GM21723 (cell line): ENCODE measurements at regions not wholly inside any gene's neighbourhood (a gene's known extent, or its start where the extent isn't known, plus 50 kb on each side); places are given as distances from the start of the nearest gene placed in this dataset.

Experiments used
- ATAC-seq: cut with Tn5 transposase; IDR thresholded peaks from one replicate; pipeline ENCODE4 v1.9.1; 2021; ENCODE audit warnings: mild to moderate bottlenecking, moderate library complexity; ENCODE audit not compliant: unreplicated experiment

DNA sequence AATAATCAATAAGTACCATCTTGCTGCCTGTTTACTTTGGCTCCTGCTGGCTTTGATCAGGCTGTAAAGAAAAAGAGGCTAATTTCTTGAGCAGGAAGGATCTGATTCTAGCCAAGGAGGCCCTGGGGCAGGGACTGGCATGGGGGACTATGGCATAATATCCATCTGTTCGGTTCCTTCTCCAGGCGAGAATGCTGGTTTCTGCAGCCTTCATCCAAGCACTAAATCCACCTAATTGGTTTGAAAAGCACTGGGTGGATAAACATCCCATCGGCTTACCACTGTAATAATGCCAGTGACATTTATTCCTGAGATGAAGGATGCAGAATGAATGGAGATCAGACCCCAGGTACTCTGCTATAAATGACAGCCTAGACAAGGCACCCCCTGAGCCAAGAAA lies 180.0 kb upstream of the ASIC2 start:
- no peak for ATAC-seq

DNA sequence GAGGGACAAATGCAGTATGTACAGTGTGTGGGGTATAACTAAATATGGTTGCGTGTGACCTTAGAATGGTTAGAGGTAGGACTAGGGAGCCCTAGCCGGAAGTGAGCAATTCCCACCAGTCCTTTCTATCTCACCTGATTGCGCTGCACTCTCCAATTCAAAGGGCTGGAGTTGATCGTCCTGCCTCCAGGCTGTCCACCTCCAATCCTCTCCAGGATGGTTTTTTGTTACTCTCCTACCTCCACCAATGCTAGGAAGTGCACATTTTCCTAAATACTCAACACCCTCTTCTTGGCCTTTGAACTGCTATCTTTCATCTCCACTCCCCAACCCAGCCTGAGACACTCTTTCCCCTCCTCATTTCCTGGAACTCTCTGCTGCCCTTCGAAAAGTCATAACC lies 181.7 kb upstream of the ASIC2 start:
- ATAC-seq, result no peak

DNA sequence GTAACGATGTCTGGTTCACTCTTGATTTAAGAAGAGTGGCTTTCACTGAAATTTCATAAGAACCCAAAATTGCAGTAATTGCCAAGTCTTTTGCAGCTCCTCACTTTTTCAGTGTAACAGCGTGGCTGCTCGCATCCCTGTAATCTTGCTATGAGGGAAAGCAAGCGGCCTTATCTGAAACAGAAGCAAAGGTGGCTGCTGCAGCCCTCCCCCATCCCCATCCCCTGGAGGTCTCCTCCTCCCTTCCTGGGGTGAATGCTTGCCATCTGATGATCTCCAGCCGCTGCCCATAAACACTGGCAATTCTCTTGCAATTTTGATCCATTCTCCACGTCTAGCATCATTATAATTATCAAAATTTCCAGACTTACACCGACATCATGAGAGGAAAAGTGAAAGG lies 182.5 kb upstream of the ASIC2 start:
- no peak for ATAC-seq

DNA sequence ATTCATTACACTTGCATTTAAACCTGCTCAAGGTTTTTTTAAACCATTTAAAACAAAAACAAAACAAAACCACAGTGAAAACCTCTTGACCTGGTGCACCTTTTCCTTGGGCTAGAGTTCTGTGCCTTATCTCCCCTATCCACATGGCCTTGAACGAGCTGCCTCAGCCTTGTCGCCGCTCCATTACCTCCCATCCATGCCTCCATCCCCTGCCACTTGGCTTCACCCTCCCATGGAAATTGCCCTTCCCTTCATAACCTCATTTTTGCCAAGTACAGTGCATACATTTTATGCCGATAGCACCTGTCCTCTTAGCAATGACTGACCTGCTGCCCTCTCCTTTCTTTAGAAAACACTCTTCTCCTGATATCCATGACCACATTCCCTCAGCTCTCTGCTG lies 188.6 kb upstream of the ASIC2 start:
- ATAC-seq, result no peak

DNA sequence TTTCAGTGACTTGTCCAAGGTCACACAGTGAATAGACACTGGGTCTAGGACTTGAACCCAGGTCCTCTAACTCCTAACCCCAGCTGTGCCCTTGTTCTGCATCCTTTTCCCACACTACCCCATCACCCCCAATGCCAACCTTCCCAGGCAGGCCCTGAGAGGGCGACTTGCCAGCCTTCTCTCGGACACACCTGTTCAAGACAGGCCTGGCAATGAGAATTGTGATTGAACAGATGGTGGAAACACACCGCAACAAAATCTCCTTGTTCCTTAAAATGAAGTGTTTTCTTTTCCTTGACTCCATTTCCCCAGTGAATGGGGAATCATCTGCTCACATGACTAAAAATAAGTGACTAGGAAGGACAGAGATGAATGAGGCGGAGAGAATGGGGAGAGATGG lies 189.5 kb upstream of the ASIC2 start:
- no peak for ATAC-seq

DNA sequence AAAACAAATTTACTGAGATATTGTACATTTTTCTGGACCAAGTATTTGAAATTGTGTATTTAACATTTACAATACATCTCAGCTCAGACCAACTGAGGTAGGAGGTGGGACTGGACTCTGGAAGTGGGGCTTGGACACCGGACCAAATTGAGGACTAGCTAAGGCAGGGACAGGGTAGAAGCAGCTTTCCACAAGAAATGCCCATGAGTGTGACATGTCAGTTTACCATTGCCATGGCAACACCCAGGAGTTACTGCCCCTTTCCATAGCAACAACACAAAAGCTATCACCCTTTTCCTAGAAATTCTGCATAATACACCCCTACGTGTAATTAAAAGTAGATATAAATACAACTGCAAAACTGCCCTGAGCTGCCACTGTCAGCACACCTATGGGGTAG lies 191.5 kb upstream of the ASIC2 start:
- no peak for ATAC-seq

DNA sequence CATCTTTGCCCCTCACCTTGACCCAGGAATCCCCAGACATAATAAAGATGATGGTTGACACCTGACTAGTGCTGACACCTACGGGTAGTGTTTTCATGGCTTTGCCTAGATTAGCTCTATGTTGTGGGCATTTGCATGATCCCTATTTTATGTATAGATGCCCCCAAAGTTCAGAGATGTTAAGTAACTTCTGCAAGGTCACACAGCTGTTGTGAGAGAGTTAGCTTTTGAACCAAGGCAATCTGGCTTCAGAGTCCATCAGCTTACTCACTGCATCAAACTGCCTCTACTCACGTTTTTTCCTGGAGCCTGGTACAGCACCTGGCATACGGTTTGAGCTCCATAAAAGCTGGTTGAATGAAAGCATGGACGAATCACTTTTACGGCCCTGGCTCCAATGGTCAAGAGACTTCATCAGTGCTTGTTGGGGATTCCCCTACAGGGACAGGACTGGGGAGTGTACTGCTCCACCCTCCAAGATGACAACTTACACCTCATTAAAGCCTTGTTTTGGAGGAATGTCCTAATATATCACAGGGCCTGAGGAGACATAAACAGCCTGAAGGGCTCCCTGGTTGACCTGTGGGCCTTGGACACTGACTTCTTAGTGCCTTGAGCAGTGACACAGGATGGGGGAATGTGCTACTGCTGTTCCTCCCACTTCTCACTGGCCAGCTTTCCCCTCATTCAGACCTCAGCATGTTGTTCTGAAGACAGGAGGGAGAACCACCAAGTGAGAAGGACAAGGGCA lies 193.2 kb upstream of the ASIC2 start:
- ATAC-seq, result no peak

DNA sequence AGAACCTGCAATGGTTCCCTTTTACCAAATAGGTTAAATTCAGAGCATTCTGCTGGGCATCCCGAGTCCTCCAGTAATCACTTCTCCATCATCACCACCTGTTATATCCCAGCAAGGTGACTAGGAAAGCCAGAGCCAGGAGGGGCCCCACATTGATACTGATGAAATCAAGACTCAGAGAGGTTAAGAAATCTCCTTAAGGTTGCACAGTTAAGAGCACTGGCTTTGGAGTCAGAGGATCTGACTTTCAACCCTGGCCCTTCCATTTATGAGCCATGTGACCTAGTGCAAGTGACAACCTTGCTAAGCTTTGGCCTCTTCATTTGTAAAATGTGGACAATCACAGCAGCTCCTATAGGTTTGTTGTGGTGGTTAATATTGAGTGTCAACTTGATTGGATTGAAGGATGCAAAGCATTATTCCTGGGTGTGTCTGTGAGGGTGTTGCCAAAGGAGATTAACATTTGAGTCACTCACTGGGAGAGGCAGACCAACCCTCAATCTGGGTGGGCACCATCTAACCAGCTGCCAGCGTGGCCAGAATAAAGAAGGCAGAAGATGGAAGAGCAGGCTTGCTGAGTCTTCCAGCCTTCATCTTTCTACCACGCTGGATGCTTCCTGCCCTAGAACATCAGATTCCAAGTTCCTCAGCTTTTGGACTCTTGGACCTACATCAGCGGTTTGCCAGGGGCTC lies 194.2 kb upstream of the ASIC2 start:
- no peak for ATAC-seq

DNA sequence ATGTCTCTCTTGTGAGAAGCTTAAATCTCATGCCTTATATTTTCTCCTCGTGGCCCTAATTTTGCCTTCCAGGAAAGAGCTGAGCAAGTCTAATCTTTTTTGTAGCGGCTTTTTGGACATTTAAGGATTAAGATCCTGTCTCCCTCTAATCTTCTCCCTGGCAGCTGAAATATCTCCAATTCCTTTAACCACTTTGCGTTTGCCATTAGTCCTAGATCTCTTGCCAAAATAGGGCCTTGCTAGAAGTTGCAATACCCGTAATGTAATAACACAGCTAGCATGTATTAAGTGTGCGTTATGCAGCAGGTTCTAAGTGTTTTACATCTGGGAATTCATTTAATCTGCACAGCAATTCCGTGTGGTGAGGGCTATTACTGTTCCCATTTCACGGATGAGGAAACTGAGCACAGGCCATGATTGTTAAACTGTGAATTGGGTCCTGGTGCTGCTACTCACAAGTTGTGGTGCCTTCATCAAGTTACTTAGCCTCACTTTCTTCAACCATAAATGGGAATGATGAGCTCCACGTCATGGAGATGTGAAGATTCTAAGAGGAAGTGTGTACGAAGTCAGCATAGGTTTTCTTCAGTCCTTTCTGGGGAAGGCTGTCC lies 198.9 kb upstream of the ASIC2 start:
- ATAC-seq, result no peak

DNA sequence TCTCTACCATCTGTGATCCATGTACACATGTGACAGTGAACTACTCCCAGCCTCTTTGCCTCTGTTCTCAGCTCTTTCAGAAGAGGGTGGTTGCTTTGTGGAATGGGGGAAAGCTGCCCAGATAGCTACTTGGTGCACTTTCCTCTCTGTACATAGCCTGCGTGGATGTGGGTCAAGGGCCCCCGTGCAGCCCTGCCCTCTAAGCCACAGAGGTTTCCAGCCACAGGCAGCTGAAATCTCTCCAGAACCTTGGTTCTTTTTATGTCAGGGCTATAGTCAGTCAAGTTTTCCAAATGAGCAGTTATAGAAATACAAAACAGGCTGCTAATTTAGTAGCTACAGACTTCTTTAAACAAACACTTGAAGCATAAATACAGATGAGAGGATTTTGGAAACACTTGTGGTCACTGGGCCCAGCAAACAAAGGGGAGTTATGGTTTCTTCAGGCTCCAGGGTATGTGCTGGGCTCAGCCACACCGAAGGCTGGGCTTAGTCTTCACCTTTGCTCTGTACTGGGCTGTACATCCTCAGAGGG lies 199.7 kb upstream of the ASIC2 start:
- no peak for ATAC-seq

DNA sequence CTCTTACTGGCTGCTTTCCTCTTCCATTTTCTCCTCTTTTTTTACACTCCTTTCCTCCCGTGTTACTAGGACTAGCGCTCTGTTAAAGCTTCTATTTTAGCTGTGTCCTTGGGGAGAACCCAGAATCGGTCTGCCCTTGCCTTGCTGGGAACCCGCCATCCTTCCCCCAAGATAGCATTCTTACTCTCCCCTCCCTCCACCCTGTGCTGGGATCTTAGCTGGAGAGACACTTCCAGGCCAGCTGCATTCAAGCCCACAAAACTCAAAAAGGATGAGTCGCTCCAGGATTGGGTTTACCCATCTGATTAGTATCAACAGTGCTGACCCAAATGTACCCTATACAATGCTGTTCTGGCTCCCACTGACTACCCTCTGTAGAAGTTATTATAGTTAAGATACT lies 200.5 kb upstream of the ASIC2 start:
- ATAC-seq, result no peak

DNA sequence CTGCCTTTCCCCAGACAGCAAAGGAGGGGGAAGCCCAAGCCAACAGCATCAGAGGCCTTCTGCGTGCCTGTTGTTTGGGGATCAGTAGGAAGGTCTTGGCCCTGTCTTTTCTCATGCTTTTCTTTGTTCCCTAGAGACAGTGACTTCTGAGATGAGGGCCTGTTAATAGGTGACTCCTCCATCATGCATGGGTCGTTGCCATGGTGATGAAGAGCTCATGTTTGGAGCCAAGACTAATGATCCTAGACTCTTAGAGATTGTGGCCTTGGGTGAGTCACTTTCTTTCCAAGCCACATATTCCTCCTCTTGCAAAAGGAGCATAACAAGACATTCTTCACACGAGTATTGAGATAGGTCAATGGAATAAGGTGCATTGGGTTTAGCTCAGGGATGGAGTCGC lies 201.1 kb upstream of the ASIC2 start:
- no peak for ATAC-seq

DNA sequence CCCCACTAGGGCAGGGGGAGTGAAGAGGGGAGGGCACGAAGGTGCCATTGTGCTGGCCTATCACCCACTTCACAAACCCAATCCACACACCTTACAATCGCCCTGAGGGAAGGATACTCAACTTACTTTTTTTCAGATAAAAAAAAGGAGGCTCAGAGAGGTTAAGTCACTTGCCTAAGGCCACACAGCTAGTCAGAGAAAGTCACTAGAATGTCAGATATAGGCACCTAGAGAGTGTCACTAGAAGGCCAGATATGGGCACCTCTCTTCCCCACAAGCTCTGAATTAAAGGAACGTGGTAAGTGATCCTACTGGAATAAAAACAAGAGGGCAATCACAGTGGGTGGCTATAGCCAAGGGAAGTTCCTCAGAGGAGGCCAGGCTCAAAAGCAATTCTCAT lies 204.5 kb upstream of the ASIC2 start:
- no peak for ATAC-seq

DNA sequence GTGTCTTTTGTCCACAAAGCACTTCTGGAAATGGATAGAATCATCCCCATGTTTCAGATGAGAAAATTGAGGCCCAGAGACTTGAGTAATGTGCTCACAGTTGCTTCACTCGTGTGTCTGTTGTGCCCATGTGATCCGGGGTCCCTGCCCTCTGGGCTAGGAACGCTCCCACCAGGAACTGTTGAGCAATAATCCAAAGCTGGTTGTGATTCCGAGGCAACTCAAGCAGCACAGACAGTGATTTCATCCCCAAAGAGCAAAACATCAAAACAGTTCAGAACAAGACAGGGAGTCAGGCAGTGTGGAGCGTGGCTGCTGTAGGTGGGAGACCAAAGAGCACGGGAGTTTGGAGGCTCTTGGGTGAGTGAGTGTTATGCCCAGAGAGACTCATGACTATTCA lies 205.0 kb upstream of the ASIC2 start:
- ATAC-seq, result no peak

DNA sequence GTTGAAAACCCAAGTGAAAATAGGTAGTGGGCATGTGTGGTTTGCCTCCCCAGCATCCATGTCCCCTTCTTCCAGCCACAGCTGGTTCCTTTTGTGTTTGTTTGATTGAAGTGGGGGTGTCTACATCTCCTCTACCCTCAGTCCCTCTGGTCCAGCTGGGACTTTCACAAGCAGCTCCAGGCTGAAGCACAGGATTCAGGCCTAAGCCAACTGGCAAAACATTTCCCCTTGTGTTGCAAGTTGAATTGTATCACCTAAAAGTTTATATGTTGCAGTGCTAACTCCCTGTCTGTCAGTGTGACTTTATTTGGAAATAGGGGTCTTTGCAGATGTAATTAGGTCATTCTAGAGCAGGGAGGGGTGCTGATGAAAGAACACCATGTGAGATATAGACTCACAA lies 205.9 kb upstream of the ASIC2 start:
- no peak for ATAC-seq

DNA sequence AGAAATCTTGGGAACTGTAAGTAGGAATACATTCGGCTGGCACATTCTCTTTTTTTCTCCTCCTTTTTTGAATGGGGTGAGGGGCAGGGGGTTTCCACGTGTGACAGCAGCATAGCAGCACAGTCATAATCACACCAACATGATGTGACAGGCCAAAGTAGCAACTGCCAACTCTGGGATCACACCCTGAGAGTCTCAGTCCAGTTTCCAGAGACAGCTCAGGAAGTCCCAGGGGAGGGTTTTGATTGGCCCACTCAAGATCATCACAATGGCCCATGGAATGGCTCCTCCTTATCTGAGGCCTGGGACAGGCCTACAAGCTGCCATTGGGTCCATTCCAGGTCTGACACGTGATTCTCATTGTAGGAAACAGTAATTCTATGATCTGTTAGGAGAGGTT lies 207.1 kb upstream of the ASIC2 start:
- ATAC-seq, result no peak

DNA sequence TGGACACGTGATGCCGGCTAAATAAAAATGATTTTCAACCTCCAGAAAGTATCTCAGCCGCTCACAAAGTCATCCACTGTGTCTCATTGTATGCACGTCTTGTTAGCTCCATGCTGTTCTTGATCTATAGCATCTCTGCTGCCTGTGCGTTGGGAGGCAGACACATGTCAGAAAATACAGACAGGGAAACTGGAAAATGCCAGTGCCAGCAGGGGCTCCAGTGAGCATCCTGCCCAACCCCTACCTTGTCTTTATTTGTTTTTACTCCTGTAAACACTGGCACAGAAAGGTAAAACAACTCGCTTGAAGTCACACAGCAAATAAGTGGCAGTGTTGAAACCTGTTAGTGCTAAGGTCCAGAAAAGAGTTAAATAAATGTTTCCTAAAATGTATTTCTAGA lies 208.1 kb upstream of the ASIC2 start:
- no peak for ATAC-seq

DNA sequence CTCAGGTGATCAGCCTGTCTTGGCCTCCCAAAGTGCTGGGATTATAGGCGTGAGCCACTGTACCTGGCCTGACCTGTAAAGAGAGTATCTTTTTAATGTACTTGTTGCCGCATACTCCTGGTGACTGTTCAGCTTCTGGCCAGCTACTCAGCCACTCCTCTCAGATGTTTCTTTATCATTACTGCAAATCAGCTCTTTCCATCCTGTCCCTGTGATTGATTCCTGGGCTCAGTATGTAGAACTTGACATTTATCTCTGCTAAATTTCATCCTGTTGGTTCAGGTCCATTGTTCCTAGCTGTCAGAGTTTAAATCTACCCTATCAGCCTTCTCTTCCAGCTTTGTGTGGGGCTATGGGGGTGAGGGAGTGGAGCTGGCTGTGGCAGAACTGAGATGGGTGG lies 211.5 kb upstream of the ASIC2 start:
- ATAC-seq, result no peak

DNA sequence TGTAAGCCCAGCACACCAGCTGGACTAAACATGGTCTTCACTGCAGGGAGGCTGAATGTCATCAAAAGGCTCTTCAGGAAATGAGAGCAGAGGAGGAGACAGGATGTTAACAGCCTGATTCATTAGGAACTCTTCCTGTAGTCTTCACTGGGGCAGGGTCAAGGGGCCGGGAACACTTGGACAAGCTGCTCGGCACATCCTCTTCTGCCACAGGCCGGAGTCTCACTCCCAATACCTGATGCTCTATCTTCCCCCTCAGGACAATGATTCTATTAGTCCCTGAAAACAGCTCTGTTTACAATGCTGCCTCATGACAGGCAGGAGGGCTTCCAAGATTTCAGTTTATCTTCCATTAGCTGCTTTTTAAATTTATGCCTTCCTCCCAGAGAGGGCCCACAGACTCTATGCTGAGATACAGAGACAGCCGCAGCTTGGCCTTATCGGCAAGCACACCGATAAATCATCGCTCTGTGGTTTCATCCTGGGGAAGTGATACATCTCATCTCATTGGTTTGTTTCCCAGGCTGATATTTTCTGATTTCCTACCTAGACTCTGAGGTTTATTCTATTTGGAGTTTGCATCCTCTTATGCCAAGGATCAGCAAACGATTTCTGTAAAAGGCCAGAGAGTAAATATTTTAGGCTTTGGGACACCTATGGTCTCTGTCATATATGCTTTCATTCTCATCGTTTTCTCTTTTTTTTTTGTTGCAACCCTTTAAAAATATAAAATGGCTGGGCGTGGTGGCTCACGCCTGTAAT lies 214.0 kb upstream of the ASIC2 start:
- no peak for ATAC-seq

DNA sequence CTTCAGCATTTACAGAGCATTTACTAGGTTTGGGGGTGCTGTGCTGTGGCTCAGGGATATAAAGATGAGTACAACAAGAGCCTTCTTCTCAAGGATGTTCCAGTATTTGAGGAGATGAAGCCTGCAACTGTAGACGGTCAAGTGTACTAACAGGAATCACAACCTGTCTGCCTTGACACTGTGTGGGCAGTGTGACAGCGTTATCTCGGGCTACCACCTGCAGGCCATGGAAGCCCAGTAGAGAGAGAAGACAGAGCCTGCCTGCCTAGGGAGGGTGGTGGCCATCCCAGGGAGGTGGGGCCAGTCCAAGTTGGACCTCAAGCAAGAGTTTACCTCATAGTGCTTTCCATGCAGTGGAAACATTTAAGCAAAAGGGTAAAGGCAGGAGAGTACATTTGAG lies 215.1 kb upstream of the ASIC2 start:
- no peak for ATAC-seq

DNA sequence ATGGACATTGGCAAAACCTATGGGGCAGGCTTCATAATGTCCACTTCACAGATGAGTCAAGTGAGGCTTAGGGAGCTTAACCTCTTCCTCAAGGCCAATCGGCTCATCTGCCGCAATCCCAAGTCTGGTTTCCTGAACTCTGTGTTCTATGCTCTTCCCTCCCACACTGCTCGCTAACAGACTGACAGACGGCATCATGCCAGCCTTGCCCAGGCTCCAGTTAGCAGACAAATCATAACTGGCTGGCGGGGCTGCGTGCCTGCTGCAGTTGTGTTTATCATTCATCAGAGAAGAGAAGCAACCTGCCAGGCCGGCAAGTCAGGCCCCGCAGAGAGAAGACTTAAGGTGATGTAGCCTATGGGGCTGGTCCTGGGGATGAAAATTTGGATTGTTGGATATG lies 216.2 kb upstream of the ASIC2 start:
- no peak for ATAC-seq
